Adrenal gland (tissue), 5 donors: ENCODE measurements at regions not wholly inside any gene's neighbourhood (a gene's known extent, or its start where the extent isn't known, plus 50 kb on each side); places are given as distances from the start of the nearest gene placed in this dataset.

Experiments used
- CTCF ChIP-seq, 6 experiments: fragments of 450-650 bp in 4 of 6; fragments of 200-600 bp in 2 of 6; sonication (generic) in 1 of 6; IDR thresholded peaks; 1 replicate in 5 of 6; 2 replicates in 1 of 6; pipeline versions ENCODE4 v1.5.1 to v1.8.0; 2016 to 2021; ENCODE audit warnings: antibody characterized with exemption in 6 of 6, mild to moderate bottlenecking in 2 of 6, moderate library complexity in 1 of 6
- POLR2A ChIP-seq, 2 donors: fragments of 450-650 bp; IDR thresholded peaks; one replicate each; pipeline ENCODE4 v1.6.1; 2017; ENCODE audit warnings: antibody characterized with exemption in 2 of 2, mild to moderate bottlenecking in 2 of 2, moderate library complexity in 1 of 2
- donor health status: DM: no; HTN: no; CAD: no.

GRCh38 chr14:39763402-39763890 lies 331.2 kb upstream of the FBXO33 start:
- TF ChIP-seq CTCF (IDR thresholded peaks at IDR 0.05) (no peak), POLR2A (IDR thresholded peaks at IDR 0.05) (no peak)
